GM12878 (cell line): ENCODE measurements at regions not wholly inside any gene's neighbourhood (a gene's known extent, or its start where the extent isn't known, plus 50 kb on each side); places are given as distances from the start of the nearest gene placed in this dataset.

Source experiments
- CBFB ChIP-seq: IDR thresholded peaks from 2 replicates; pipeline ENCODE4 v1.6.1; 2016; ENCODE audit warnings: antibody characterized with exemption, low read depth
- GABPA ChIP-seq: IDR thresholded peaks from 2 replicates; pipeline ENCODE4 v1.6.1; 2014; ENCODE audit warnings: antibody characterized with exemption, low read depth, mild to moderate bottlenecking, inconsistent platforms
- JUND ChIP-seq: IDR thresholded peaks from 2 replicates; pipeline ENCODE4 v1.6.1; 2012; ENCODE audit warnings: low read depth, mild to moderate bottlenecking, low read length, improper control_type of control experiment, moderate library complexity
- MEF2A ChIP-seq: IDR thresholded peaks from 2 replicates; pipeline ENCODE4 v1.6.1; 2011; ENCODE audit warnings: low read depth, mild to moderate bottlenecking, low read length, moderate library complexity; ENCODE audit not compliant: insufficient read depth
- POLR2A ChIP-seq: IDR thresholded peaks from 2 replicates; pipeline ENCODE4 v1.6.1; 2011; ENCODE audit warnings: low read depth, mild to moderate bottlenecking, low read length
- POLR2AphosphoS5 ChIP-seq: IDR thresholded peaks from 2 replicates; pipeline ENCODE4 v1.6.1; 2011; ENCODE audit warnings: mild to moderate bottlenecking, low read length, inconsistent platforms
- RAD21 ChIP-seq: IDR thresholded peaks from 2 replicates; pipeline ENCODE4 v1.6.1; 2011; ENCODE audit warnings: mild to moderate bottlenecking, low read depth, low read length, moderate library complexity; ENCODE audit not compliant: insufficient read depth
- SIN3A ChIP-seq: IDR thresholded peaks from 2 replicates; pipeline ENCODE4 v1.6.1; 2012; ENCODE audit warnings: low read depth, low read length, improper control_type of control experiment
- TCF7 ChIP-seq: IDR thresholded peaks from 2 replicates; pipeline ENCODE4 v1.6.1; 2014; ENCODE audit warnings: antibody characterized with exemption, borderline replicate concordance
- YY1 ChIP-seq: IDR thresholded peaks from 2 replicates; pipeline ENCODE4 v1.6.1; 2011; ENCODE audit warnings: low read depth, mild to moderate bottlenecking, low read length
- TF ChIP-seq, protein P1 (sequence below), 3 experiments: IDR thresholded peaks in 2 of 3; conservative IDR thresholded peaks in 1 of 3; 2 replicates each; pipeline ENCODE4 v1.5.1; 2011; ENCODE audit warnings: low read depth in 3 of 3, low read length in 3 of 3, mild to moderate bottlenecking in 3 of 3, control low read depth in 2 of 3, moderate library complexity in 2 of 3, inconsistent platforms in 1 of 3, mixed read lengths in 1 of 3; ENCODE audit not compliant: control insufficient read depth in 2 of 3, insufficient read depth in 1 of 3; ENCODE audit errors: extremely low read depth in 1 of 3

DNA sequence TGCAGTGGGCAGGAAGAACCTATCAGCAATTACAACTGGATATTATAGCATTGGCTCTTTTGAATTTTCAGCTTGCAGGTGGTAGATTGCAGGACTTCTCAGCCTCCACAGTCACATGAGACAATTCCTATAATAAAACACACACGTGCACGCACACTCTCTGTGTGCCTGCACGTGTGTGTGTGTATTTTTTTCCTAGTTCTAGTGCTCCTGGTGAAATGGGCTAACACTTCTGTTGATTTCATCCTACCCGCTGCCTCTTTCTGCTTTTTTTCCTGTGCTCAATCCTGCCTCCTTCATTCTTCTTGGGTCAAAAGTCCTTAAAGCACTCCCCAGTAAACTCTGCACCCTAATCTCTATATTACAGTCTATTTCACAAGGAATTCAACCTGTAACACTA, 320.1 kb downstream of the OSTF1 start:
- no peak for TF ChIP-seq JUND
- TF ChIP-seq, protein P1, sequence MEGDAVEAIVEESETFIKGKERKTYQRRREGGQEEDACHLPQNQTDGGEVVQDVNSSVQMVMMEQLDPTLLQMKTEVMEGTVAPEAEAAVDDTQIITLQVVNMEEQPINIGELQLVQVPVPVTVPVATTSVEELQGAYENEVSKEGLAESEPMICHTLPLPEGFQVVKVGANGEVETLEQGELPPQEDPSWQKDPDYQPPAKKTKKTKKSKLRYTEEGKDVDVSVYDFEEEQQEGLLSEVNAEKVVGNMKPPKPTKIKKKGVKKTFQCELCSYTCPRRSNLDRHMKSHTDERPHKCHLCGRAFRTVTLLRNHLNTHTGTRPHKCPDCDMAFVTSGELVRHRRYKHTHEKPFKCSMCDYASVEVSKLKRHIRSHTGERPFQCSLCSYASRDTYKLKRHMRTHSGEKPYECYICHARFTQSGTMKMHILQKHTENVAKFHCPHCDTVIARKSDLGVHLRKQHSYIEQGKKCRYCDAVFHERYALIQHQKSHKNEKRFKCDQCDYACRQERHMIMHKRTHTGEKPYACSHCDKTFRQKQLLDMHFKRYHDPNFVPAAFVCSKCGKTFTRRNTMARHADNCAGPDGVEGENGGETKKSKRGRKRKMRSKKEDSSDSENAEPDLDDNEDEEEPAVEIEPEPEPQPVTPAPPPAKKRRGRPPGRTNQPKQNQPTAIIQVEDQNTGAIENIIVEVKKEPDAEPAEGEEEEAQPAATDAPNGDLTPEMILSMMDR (IDR thresholded peaks at IDR 0.05 in 2 of 3, conservative IDR thresholded peaks at IDR 0.05 in 1 of 3; ENCODE audit: control insufficient read depth in 2 of 3, extremely low read depth in 1 of 3, insufficient read depth in 1 of 3, low read depth in 3 of 3, low read length in 3 of 3) = no peak
- TF ChIP-seq MEF2A = no peak
- no peak for TF ChIP-seq TCF7
- no peak for TF ChIP-seq POLR2A
- no peak for TF ChIP-seq POLR2AphosphoS5
- no peak for TF ChIP-seq SIN3A
- no peak for TF ChIP-seq RAD21
- TF ChIP-seq CBFB = no peak
- no peak for TF ChIP-seq YY1
- no peak for TF ChIP-seq GABPA
